GM19452 (cell line): ENCODE measurements at regions not wholly inside any gene's neighbourhood (a gene's known extent, or its start where the extent isn't known, plus 50 kb on each side); places are given as distances from the start of the nearest gene placed in this dataset.
"Not testable (repeated sequence)": the region's sequence is repeated elsewhere in the genome, so short reads cannot be mapped to it uniquely, and the experiment has no call there.

Source experiments
- ATAC-seq: cut with Tn5 transposase; IDR thresholded peaks from one replicate; pipeline ENCODE4 v1.9.1; 2021; ENCODE audit not compliant: unreplicated experiment

- not testable (repeated sequence) for ATAC-seq
Measured at GRCh38 chr18:51570071-51570470, 372.6 kb upstream of the MEX3C start.

GRCh38 chr18:51573886-51574285 is 376.4 kb upstream of the MEX3C start:
- not testable (repeated sequence) for ATAC-seq

- no peak for ATAC-seq
Measured at GRCh38 chr18:51575171-51575570, 377.7 kb upstream of the MEX3C start.

GRCh38 chr18:51578406-51578980 is 381.0 kb upstream of the MEX3C start:
- no peak for ATAC-seq

- ATAC-seq = no peak
Measured at GRCh38 chr18:51580580-51580979, 383.1 kb upstream of the MEX3C start.

- no peak for ATAC-seq
Measured at GRCh38 chr18:51582551-51582950, 385.1 kb upstream of the MEX3C start.

GRCh38 chr18:51588616-51589015 is 391.1 kb upstream of the MEX3C start:
- ATAC-seq = no peak

- no peak for ATAC-seq
Measured at GRCh38 chr18:51593931-51594330, 396.4 kb upstream of the MEX3C start.

GRCh38 chr18:51603111-51603510 is 405.6 kb upstream of the MEX3C start:
- ATAC-seq = no peak

- ATAC-seq = no peak
Measured at GRCh38 chr18:51603551-51603950, 406.1 kb upstream of the MEX3C start.

- ATAC-seq = no peak
Measured at GRCh38 chr18:51610481-51610880, 413.0 kb upstream of the MEX3C start.

GRCh38 chr18:51611326-51611725 is 413.8 kb upstream of the MEX3C start:
- ATAC-seq = no peak

GRCh38 chr18:51614033-51614432 is 416.6 kb upstream of the MEX3C start:
- no peak for ATAC-seq

- ATAC-seq = no peak
Measured at GRCh38 chr18:51614967-51615571, 417.6 kb upstream of the MEX3C start.

- ATAC-seq = no peak
Measured at GRCh38 chr18:51617167-51617566, 419.7 kb upstream of the MEX3C start.

- ATAC-seq = no peak
Measured at GRCh38 chr18:51617572-51618260, 420.2 kb upstream of the MEX3C start.

- ATAC-seq = no peak
Measured at GRCh38 chr18:51619283-51619682, 421.8 kb upstream of the MEX3C start.

GRCh38 chr18:51621113-51621863 is 423.8 kb upstream of the MEX3C start:
- no peak for ATAC-seq

- ATAC-seq = no peak
Measured at GRCh38 chr18:51621864-51622160, 424.3 kb upstream of the MEX3C start.

- ATAC-seq = no peak
Measured at GRCh38 chr18:51622702-51623101, 425.2 kb upstream of the MEX3C start.

- ATAC-seq = no peak
Measured at GRCh38 chr18:51623653-51624052, 426.2 kb upstream of the MEX3C start.

GRCh38 chr18:51630706-51631105 is 433.2 kb upstream of the MEX3C start:
- ATAC-seq = no peak
